ENCODE measurements at regions not wholly inside any gene's neighbourhood (a gene's known extent, or its start where the extent isn't known, plus 50 kb on each side); places are given as distances from the start of the nearest gene placed in this dataset.

DNA sequence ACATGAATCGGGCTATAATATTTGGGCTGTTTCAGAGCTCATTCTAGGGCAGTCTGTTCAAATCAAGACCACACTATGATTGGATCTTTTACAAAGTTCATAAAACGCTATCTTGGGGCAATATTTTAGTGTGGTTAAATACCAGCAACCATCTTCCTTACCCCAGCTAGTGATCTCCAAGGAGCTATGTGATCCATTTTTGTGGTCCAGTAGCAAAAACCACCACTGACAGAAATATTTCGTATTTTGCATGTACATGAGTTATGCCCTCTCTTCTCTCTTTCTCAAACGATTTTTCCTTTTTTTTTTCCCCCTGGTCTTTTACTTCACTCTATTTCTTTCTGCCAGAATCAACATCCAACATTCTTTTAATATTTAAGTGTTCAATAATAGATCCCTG is 280.6 kb upstream of the KITLG start:
- TF ChIP-seq CTCF (IDR thresholded peaks at IDR 0.05) (no peak), JUN (IDR thresholded peaks at IDR 0.05) (no peak), EP300 (IDR thresholded peaks at IDR 0.05) (no peak), NFE2L2 (conservative IDR thresholded peaks at IDR 0.05; ENCODE audit: low read length) (no peak)
